HL-60 (cell line): ENCODE measurements at regions not wholly inside any gene's neighbourhood (a gene's known extent, or its start where the extent isn't known, plus 50 kb on each side); places are given as distances from the start of the nearest gene placed in this dataset.

ENCODE experiments used
- TF ChIP-seq, protein P1 (sequence below): IDR thresholded peaks from 2 replicates; pipeline ENCODE4 v1.6.1; 2012; ENCODE audit warnings: low read depth; ENCODE audit not compliant: insufficient replicate concordance
- TF ChIP-seq, protein P2 (sequence below): IDR thresholded peaks from one replicate; pipeline ENCODE4 v1.5.1; 2011; ENCODE audit warnings: low read length, control low read depth, inconsistent platforms; ENCODE audit not compliant: insufficient read depth

- TF ChIP-seq, protein P1, sequence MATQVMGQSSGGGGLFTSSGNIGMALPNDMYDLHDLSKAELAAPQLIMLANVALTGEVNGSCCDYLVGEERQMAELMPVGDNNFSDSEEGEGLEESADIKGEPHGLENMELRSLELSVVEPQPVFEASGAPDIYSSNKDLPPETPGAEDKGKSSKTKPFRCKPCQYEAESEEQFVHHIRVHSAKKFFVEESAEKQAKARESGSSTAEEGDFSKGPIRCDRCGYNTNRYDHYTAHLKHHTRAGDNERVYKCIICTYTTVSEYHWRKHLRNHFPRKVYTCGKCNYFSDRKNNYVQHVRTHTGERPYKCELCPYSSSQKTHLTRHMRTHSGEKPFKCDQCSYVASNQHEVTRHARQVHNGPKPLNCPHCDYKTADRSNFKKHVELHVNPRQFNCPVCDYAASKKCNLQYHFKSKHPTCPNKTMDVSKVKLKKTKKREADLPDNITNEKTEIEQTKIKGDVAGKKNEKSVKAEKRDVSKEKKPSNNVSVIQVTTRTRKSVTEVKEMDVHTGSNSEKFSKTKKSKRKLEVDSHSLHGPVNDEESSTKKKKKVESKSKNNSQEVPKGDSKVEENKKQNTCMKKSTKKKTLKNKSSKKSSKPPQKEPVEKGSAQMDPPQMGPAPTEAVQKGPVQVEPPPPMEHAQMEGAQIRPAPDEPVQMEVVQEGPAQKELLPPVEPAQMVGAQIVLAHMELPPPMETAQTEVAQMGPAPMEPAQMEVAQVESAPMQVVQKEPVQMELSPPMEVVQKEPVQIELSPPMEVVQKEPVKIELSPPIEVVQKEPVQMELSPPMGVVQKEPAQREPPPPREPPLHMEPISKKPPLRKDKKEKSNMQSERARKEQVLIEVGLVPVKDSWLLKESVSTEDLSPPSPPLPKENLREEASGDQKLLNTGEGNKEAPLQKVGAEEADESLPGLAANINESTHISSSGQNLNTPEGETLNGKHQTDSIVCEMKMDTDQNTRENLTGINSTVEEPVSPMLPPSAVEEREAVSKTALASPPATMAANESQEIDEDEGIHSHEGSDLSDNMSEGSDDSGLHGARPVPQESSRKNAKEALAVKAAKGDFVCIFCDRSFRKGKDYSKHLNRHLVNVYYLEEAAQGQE = no peak
- TF ChIP-seq, protein P2, sequence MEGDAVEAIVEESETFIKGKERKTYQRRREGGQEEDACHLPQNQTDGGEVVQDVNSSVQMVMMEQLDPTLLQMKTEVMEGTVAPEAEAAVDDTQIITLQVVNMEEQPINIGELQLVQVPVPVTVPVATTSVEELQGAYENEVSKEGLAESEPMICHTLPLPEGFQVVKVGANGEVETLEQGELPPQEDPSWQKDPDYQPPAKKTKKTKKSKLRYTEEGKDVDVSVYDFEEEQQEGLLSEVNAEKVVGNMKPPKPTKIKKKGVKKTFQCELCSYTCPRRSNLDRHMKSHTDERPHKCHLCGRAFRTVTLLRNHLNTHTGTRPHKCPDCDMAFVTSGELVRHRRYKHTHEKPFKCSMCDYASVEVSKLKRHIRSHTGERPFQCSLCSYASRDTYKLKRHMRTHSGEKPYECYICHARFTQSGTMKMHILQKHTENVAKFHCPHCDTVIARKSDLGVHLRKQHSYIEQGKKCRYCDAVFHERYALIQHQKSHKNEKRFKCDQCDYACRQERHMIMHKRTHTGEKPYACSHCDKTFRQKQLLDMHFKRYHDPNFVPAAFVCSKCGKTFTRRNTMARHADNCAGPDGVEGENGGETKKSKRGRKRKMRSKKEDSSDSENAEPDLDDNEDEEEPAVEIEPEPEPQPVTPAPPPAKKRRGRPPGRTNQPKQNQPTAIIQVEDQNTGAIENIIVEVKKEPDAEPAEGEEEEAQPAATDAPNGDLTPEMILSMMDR = no peak
Measured at GRCh38 chr6:23091795-23092194, 522.4 kb downstream of the HDGFL1 start.
